A549 (cell line): ENCODE measurements at regions not wholly inside any gene's neighbourhood (a gene's known extent, or its start where the extent isn't known, plus 50 kb on each side); places are given as distances from the start of the nearest gene placed in this dataset.

Source experiments
- CTCF ChIP-seq: fragments of >200 bp; sonication (Bioruptor Twin); formaldehyde crosslinking; IDR thresholded peaks from 3 replicates; pipeline ENCODE4 v1.5.1; 2016
- MAX ChIP-seq: IDR thresholded peaks from 2 replicates; pipeline ENCODE4 v1.6.1; 2012

- TF ChIP-seq CTCF (no peak), MAX (no peak)
Measured at GRCh38 chr20:56800088-56800487, 171.0 kb downstream of the TFAP2C start.
